Keratinocyte (primary cell): ENCODE measurements at regions not wholly inside any gene's neighbourhood (a gene's known extent, or its start where the extent isn't known, plus 50 kb on each side); places are given as distances from the start of the nearest gene placed in this dataset.

Experiments used
- DNase-seq: peaks from one replicate; pipeline ENCODE4 v3.0.0-alpha.2; 2011; ENCODE audit warnings: low read depth, missing footprints, low spot score
- FAIRE-seq: peaks from 2 replicates; lab custom pipeline; 2011; peaks lifted over from hg19 to GRCh38; lab: Jason Lieb, UNC
- H2AFZ ChIP-seq: 2 replicates; pipeline ENCODE4 v1.6.0; 2012; ENCODE audit warnings: low read length, control low read depth, inconsistent platforms; ENCODE audit not compliant: control insufficient read depth
- H3K27ac ChIP-seq: 2 replicates; pipeline ENCODE4 v1.5.1; 2011; ENCODE audit warnings: low read length; ENCODE audit not compliant: control insufficient read depth, insufficient read depth
- H3K27me3 ChIP-seq: 3 replicates; pipeline ENCODE4 v1.6.0; 2011; ENCODE audit warnings: low read length; ENCODE audit not compliant: control insufficient read depth, insufficient read depth; ENCODE audit errors: extremely low read depth
- H3K36me3 ChIP-seq, 2 experiments: 2 replicates in 1 of 2; 3 replicates in 1 of 2; pipeline ENCODE4 v1.5.1; 2011; ENCODE audit warnings: low read length in 2 of 2, mild to moderate bottlenecking in 1 of 2; ENCODE audit not compliant: control insufficient read depth in 2 of 2, insufficient read depth in 2 of 2; ENCODE audit errors: extremely low read depth in 1 of 2
- H3K4me1 ChIP-seq: 3 replicates; pipeline ENCODE4 v1.5.1; 2011; ENCODE audit warnings: low read length; ENCODE audit not compliant: control insufficient read depth, insufficient read depth; ENCODE audit errors: extremely low read depth
- H3K4me2 ChIP-seq: 3 replicates; pipeline ENCODE4 v1.6.0; 2011; ENCODE audit warnings: low read depth, low read length; ENCODE audit not compliant: control insufficient read depth, insufficient read depth; ENCODE audit errors: extremely low read depth
- H3K4me3 ChIP-seq, 3 experiments: fragments of 200-600 bp in 1 of 3; sonication (generic) in 1 of 3; 2 replicates in 2 of 3; 3 replicates in 1 of 3; pipeline ENCODE4 v1.5.1; 2011 to 2016; ENCODE audit warnings: low read length in 3 of 3, mild to moderate bottlenecking in 3 of 3, control low read depth in 2 of 3, inconsistent platforms in 1 of 3, low read depth in 1 of 3, mixed read lengths in 1 of 3, mixed run types in 1 of 3, moderate library complexity in 1 of 3; ENCODE audit not compliant: control insufficient read depth in 2 of 3, insufficient read depth in 2 of 3; ENCODE audit errors: extremely low read depth in 1 of 3
- H3K79me2 ChIP-seq: 2 replicates; pipeline ENCODE4 v1.6.0; 2012; ENCODE audit warnings: low read length; ENCODE audit not compliant: control insufficient read depth, insufficient read depth
- H3K9ac ChIP-seq: 3 replicates; pipeline ENCODE4 v1.6.0; 2011; ENCODE audit warnings: low read length; ENCODE audit not compliant: control insufficient read depth, insufficient read depth; ENCODE audit errors: extremely low read depth
- H3K9me1 ChIP-seq: 3 replicates; pipeline ENCODE4 v1.6.0; 2011; ENCODE audit warnings: low read length; ENCODE audit not compliant: control insufficient read depth, insufficient read depth; ENCODE audit errors: extremely low read depth
- H3K9me3 ChIP-seq: 2 replicates; pipeline ENCODE4 v1.5.1; 2012; ENCODE audit warnings: low read depth, low read length; ENCODE audit not compliant: control insufficient read depth
- H4K20me1 ChIP-seq: 3 replicates; pipeline ENCODE4 v1.6.0; 2011; ENCODE audit warnings: low read length; ENCODE audit not compliant: control insufficient read depth, insufficient read depth; ENCODE audit errors: extremely low read depth
- CTCF ChIP-seq, 3 experiments: IDR thresholded peaks in 1 of 3; conservative IDR thresholded peaks in 1 of 3; optimal IDR thresholded peaks in 1 of 3; 2 replicates in 2 of 3; 3 replicates in 1 of 3; pipeline versions ENCODE3 to v1.5.1; 2011; ENCODE audit warnings: low read length in 3 of 3, mild to moderate bottlenecking in 3 of 3, moderate library complexity in 2 of 3, control low read depth in 1 of 3, inconsistent platforms in 1 of 3; ENCODE audit not compliant: insufficient read depth in 2 of 3; ENCODE audit errors: extremely low read depth in 1 of 3
- EZH2 ChIP-seq: IDR thresholded peaks from one replicate; pipeline ENCODE4 v1.6.1; 2012; ENCODE audit warnings: inconsistent platforms, mild to moderate bottlenecking, low read length, moderate library complexity
- dilution Hi-C: fragments of 300-500 bp; cut with MboI; formaldehyde crosslinking; loops from one replicate; pipeline ENCODE4 v1.7.0; 2020; ENCODE audit warnings: low sequenced_read_pairs; ENCODE audit not compliant: extremely low pct_ligation_motif_present

DNA sequence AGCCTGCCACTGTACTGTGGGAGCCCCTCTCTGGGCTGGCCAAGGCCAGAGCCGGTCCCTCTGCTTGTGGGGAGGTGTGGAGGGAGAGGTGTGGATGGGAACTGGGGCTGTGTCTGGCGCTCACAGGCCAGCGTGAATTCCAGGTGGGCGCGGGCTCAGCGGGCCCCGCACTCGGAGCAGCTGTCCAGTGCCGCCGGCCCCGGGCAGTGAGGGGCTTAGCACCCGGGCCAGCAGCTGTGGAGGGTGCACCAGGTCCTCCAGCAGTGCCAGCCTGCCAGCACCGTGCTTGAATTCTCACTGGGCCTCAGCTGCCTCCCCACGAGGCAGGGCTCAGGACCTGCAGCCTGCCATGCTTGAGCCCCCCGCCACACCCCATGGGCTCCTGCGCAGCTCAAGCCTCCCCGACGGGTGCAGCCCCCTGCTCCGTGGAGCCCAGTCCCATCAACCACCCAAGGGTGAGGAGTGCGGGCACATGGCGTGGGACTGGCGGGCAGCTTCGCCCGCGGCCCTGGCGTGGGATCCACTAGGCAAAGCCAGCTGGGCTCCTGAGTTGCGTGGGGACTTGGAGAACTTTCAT, 69.5 kb upstream of the ABCA12 start:
- Histone ChIP-seq H3K4me2 (no peak overlapping the region), H3K4me3 (no peak overlapping the region)
- TF ChIP-seq CTCF (optimal IDR thresholded peaks at IDR 0.05 in 1 of 3, IDR thresholded peaks at IDR 0.05 in 1 of 3, conservative IDR thresholded peaks at IDR 0.05 in 1 of 3; ENCODE audit: extremely low read depth in 1 of 3, insufficient read depth in 2 of 3, low read length in 3 of 3) (no peak), EZH2 (no peak)

DNA sequence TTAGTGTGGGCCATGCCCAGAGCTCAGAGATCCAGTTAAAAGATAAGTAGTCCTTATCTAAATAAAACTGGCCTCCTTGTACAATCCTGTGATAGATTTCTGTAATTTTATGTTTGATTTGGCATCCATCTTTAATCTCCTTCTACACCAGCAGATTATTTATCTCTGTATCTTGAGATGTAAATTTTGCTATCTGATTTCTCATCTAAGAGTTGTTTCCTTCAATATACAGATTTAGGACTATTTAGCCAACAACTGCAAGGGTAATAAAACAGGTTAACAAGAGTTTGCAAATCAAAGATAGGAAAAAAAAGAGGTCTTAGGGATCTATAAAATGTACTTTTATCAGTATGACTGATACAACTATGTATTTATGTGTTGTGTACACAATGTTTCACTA, 68.6 kb upstream of the ABCA12 start:
- no peak overlapping the region for H3K4me2 ChIP-seq
- dilution Hi-C loops, result no loop called here
- no peak overlapping the region for H3K9ac ChIP-seq
- no peak for TF ChIP-seq EZH2
- TF ChIP-seq CTCF (optimal IDR thresholded peaks at IDR 0.05 in 1 of 3, IDR thresholded peaks at IDR 0.05 in 1 of 3, conservative IDR thresholded peaks at IDR 0.05 in 1 of 3; ENCODE audit: extremely low read depth in 1 of 3, insufficient read depth in 2 of 3, low read length in 3 of 3), result no peak
- no peaks in the 10 kb centered on the region for H4K20me1 ChIP-seq
- no peaks in the 10 kb centered on the region for H3K36me3 ChIP-seq
- FAIRE-seq (no peak), DNase-seq (no peak)
- no peak overlapping the region for H2AFZ ChIP-seq
- H3K4me3 ChIP-seq, result no peak overlapping the region
- H3K27me3 ChIP-seq, result no peaks in the 10 kb centered on the region
- no peaks in the 10 kb centered on the region for H3K9me1 ChIP-seq
- no peak overlapping the region for H3K27ac ChIP-seq
- no peaks in the 10 kb centered on the region for H3K79me2 ChIP-seq
- H3K9me3 ChIP-seq, result no peaks in the 10 kb centered on the region
- H3K4me1 ChIP-seq, result no peaks in the 10 kb centered on the region

More for the DNA sequence above, 69.5 kb upstream of the ABCA12 start:
- FAIRE-seq (no peak), DNase-seq (no peak)
- no peaks in the 10 kb centered on the region for H3K27me3 ChIP-seq
- no peak overlapping the region for H3K9ac ChIP-seq
- H2AFZ ChIP-seq, result no peak overlapping the region
- no peaks in the 10 kb centered on the region for H3K36me3 ChIP-seq
- no peaks in the 10 kb centered on the region for H3K79me2 ChIP-seq
- H4K20me1 ChIP-seq, result no peaks in the 10 kb centered on the region
- H3K4me1 ChIP-seq, result no peaks in the 10 kb centered on the region
- no peaks in the 10 kb centered on the region for H3K9me3 ChIP-seq
- dilution Hi-C loops, result no loop called here
- H3K9me1 ChIP-seq, result no peaks in the 10 kb centered on the region
- no peak overlapping the region for H3K27ac ChIP-seq
